MCF 10A (cell line): ENCODE measurements at regions not wholly inside any gene's neighbourhood (a gene's known extent, or its start where the extent isn't known, plus 50 kb on each side); places are given as distances from the start of the nearest gene placed in this dataset.

Experiments used
- BruUV-seq: library from RNA; stranded (reverse); fragments of 400-500 nt; replicated peaks from 2 replicates; lab custom pipeline; 2021; lab: Mats Ljungman, UMichigan
- CTCF ChIA-PET: fragments of 300-600 bp; sonication (Branson Sonifier 250); formaldehyde crosslinking; extraction: SDS; loops from one replicate; lab custom pipeline; 2021; ENCODE audit warnings: antibody characterized with exemption, inconsistent platforms; lab: Yijun Ruan, JAX
- POLR2A ChIA-PET: fragments of 300-600, 350-650 bp; sonication (Branson Sonifier 250); formaldehyde crosslinking; extraction: SDS; loops from one replicate; lab custom pipeline; 2020; ENCODE audit warnings: antibody characterized with exemption, inconsistent platforms; lab: Yijun Ruan, JAX
- DNase-seq: peaks from one replicate; pipeline ENCODE4 v3.0.0-alpha.2; 2018; ENCODE audit not compliant: unreplicated experiment
- H3K27ac Mint-ChIP-seq: one replicate; pipeline ENCODE4 v1.8.0; 2022; ENCODE audit warnings: mild to moderate bottlenecking, low read depth, mixed read lengths; ENCODE audit not compliant: unreplicated experiment
- H3K27me3 Mint-ChIP-seq: one replicate; pipeline ENCODE4 v1.8.0; 2022; ENCODE audit warnings: mixed read lengths; ENCODE audit not compliant: insufficient read depth, unreplicated experiment
- H3K36me3 Mint-ChIP-seq: one replicate; pipeline ENCODE4 v1.8.0; 2022; ENCODE audit warnings: mild to moderate bottlenecking, moderate library complexity, mixed read lengths; ENCODE audit not compliant: insufficient read depth, unreplicated experiment
- H3K4me1 Mint-ChIP-seq: one replicate; pipeline ENCODE4 v1.8.0; 2022; ENCODE audit warnings: mixed read lengths; ENCODE audit not compliant: insufficient read depth, unreplicated experiment
- H3K4me3 Mint-ChIP-seq: one replicate; pipeline ENCODE4 v1.8.0; 2022; ENCODE audit warnings: mild to moderate bottlenecking, moderate library complexity, mixed read lengths; ENCODE audit not compliant: unreplicated experiment
- H3K9me3 Mint-ChIP-seq: one replicate; pipeline ENCODE4 v1.8.0; 2022; ENCODE audit warnings: mixed read lengths; ENCODE audit not compliant: unreplicated experiment
- intact Hi-C: fragments of 100-400 bp; cut with micrococcal nuclease; formaldehyde crosslinking; loops from 2 replicates; pipeline ENCODE4 v1.14.1; 2022
- TF ChIP-seq, protein P1 (sequence below): fragments of 200-600 bp; IDR thresholded peaks from one replicate; pipeline ENCODE4 v1.8.0; 2022; ENCODE audit warnings: antibody characterized with exemption, mild to moderate bottlenecking; ENCODE audit not compliant: unreplicated experiment

DNA sequence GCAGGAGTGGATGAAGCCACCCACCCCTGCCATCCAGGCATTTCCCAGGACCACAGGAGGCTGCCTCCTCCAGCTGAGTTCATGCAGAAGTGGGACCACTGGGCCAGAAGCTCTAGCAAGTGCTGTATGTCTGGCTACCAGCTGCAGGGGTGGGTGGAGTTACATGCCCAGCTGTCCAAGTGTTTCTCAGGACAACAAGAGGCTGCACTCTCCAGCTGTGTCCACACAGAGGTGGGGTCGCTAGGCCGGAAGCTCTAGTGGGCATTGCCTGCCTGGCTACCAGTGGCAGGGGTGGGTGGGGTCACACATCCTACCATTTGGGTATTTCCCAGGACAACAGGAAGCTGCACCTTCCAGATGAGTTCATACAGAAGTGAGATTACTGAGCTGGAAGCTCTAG is 234.0 kb upstream of the PPP2R3A start:
- no TSS peak for BruUV-seq
- ChIA-PET POLR2A (no interaction called here), CTCF (no interaction called here)
- H3K4me3 Mint-ChIP-seq, result no peak overlapping the region
- TF ChIP-seq, protein P1, sequence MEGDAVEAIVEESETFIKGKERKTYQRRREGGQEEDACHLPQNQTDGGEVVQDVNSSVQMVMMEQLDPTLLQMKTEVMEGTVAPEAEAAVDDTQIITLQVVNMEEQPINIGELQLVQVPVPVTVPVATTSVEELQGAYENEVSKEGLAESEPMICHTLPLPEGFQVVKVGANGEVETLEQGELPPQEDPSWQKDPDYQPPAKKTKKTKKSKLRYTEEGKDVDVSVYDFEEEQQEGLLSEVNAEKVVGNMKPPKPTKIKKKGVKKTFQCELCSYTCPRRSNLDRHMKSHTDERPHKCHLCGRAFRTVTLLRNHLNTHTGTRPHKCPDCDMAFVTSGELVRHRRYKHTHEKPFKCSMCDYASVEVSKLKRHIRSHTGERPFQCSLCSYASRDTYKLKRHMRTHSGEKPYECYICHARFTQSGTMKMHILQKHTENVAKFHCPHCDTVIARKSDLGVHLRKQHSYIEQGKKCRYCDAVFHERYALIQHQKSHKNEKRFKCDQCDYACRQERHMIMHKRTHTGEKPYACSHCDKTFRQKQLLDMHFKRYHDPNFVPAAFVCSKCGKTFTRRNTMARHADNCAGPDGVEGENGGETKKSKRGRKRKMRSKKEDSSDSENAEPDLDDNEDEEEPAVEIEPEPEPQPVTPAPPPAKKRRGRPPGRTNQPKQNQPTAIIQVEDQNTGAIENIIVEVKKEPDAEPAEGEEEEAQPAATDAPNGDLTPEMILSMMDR, result no peak
- intact Hi-C loops, result no loop called here
- no peaks in the 10 kb centered on the region for H3K36me3 Mint-ChIP-seq
- no peak for DNase-seq
- H3K27me3 Mint-ChIP-seq, result peaks cover 16% of the 10 kb centered on the region
- peaks cover 7% of the 10 kb centered on the region for H3K9me3 Mint-ChIP-seq
- H3K4me1 Mint-ChIP-seq, result no peaks in the 10 kb centered on the region
- H3K27ac Mint-ChIP-seq, result no peak overlapping the region

DNA sequence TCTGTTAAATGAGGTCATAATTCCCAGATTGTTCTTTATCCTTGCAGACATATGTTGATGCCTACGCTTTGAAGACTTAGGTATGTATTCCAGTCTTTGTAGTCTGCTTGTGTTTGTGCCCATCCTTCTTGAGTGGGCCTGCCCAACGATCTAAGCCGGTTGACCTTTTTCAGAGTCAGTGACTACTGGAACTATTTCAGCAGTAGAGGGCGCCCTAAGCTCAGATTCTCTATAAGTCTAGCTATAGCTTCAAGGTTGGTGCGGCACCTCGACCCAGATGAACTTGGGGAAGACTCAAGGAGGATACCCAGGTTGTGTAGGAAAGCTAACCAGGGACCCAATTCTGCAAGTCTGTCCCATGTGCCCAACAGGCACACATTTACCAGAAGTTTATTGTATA is 228.8 kb upstream of the PPP2R3A start:
- POLR2A ChIA-PET, result no interaction called here
- CTCF ChIA-PET, result interaction anchor here (0.6 to 1.3 kb wide), 4 partner anchors 154 to 1955 kb away, joined by 3 to 10 read pairs (median 4); no protein-coding TSS in a partner anchor
- peak; percentile 66 for DNase-seq
- Mint-ChIP-seq H3K4me1 (no peaks in the 10 kb centered on the region), H3K4me3 (no peak overlapping the region), H3K27ac (no peak overlapping the region), H3K27me3 (peaks cover 16% of the 10 kb centered on the region), H3K9me3 (no peaks in the 10 kb centered on the region), H3K36me3 (peaks cover 4% of the 10 kb centered on the region)
- BruUV-seq, result no TSS peak
- intact Hi-C loops, result loop anchor here (1.0 kb wide), 1 partner anchor 159 kb away; no protein-coding TSS in a partner anchor
- TF ChIP-seq, protein P1, result peak; percentile 21

DNA sequence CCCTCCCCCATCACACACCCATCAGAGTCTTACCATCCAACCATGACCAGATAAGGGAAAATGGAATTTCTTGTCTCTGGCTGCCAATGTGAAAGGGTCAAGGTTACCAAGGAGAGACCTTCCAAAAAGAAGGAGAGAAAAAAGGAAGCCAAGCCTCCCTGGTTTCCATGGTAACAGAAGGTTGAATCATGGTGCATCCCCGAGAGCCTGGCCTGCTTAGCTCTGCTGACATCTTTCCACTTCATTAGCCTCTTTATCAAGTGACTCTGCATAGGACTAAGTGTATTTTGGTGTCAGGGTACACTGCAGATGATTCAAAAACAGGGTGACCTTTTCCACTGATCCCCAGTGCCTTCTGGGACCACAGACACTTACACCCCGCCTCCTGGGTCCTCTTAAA is 225.7 kb upstream of the PPP2R3A start:
- Mint-ChIP-seq H3K27ac (no peak overlapping the region), H3K4me3 (no peak overlapping the region), H3K36me3 (peaks cover 4% of the 10 kb centered on the region), H3K9me3 (no peaks in the 10 kb centered on the region), H3K4me1 (no peaks in the 10 kb centered on the region), H3K27me3 (peaks cover 16% of the 10 kb centered on the region)
- intact Hi-C loops, result no loop called here
- no peak for DNase-seq
- CTCF ChIA-PET, result no interaction called here
- POLR2A ChIA-PET, result no interaction called here
- TF ChIP-seq, protein P1, result no peak
- BruUV-seq, result no TSS peak

DNA sequence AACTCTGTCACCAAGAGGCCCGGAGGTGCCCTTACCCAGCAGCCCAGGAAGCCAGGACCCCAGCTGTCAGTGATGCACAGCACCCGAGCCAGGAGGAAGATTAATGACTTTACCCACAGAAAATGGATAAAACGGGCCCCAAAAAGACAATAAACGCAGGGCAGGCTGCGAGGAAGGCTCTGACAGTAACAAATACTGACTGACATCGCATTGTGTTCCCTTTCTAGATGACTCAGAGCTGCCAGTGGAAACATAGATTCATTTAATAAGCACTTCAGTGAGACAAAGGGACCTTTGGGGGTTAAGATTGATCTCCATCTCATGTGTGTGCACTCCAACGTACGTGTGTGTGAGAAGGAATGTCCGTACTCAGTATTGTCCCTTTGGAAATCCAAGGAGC is 225.3 kb upstream of the PPP2R3A start:
- H3K36me3 Mint-ChIP-seq, result peaks cover 4% of the 10 kb centered on the region
- no peak overlapping the region for H3K4me3 Mint-ChIP-seq
- TF ChIP-seq, protein P1, result no peak
- intact Hi-C loops, result no loop called here
- BruUV-seq, result no TSS peak
- ChIA-PET CTCF (no interaction called here), POLR2A (no interaction called here)
- H3K27me3 Mint-ChIP-seq, result peaks cover 12% of the 10 kb centered on the region
- H3K27ac Mint-ChIP-seq, result no peak overlapping the region
- H3K9me3 Mint-ChIP-seq, result no peaks in the 10 kb centered on the region
- H3K4me1 Mint-ChIP-seq, result no peaks in the 10 kb centered on the region
- DNase-seq, result no peak
